HG02571 (cell line): ENCODE measurements at regions not wholly inside any gene's neighbourhood (a gene's known extent, or its start where the extent isn't known, plus 50 kb on each side); places are given as distances from the start of the nearest gene placed in this dataset.

Source experiments
- ATAC-seq: cut with Tn5 transposase; IDR thresholded peaks from one replicate; pipeline ENCODE4 v1.9.1; 2021; ENCODE audit warnings: mild to moderate bottlenecking, moderate library complexity; ENCODE audit not compliant: unreplicated experiment

DNA sequence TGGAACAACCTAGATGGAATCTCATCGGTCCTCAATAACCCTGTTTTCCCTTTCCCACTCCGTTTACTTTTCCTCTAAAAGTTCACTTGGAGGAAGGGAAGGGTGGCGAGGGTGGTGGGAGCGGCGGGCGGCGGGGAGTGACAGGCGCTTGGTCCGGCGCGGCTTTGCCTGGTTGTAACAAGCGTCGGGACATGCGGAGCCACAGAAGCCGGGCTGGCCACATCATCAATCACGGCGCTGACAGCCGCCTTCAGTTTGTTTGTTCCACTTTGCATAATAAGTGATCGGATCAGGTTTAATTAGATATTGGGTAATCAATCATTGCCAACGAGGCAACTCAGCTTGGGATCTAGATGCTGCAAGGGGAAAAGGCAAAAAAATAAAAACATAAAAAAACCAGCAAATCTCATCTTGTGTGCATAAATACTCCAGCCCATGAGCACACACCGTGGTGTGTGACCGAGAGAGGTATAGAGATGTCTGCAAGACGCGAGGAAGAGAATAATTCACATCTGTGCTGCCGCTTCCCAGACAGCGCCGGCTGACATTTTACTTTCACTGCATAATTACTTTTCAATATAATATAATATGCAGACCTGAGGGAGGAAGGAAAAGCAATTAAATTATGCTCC is 396.2 kb upstream of the IRX4 start:
- no peak for ATAC-seq

GRCh38 chr5:2277886-2278285 is 395.2 kb upstream of the IRX4 start:
- no peak for ATAC-seq

DNA sequence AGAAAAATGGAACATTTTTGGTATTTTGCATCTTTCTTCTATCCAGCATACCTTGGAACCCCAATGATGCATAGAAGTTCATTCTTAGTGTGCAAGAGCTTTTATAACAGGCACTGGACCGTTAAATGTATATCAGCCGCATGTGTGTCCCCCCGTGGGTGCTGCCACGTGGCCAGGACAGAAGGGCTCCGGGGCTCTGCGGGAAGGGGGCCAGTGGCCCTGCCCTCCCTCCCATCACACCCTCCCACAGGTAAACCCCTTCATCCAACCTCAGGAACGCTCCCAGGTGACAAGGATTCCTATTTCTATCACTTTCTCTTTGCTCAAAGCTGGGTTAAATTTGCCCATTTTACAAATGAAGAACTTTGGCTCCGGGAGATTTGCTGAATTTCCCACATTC is 393.4 kb upstream of the IRX4 start:
- ATAC-seq = no peak

GRCh38 chr5:2272755-2273154 is 390.0 kb upstream of the IRX4 start:
- ATAC-seq = no peak

GRCh38 chr5:2272039-2272438 is 389.3 kb upstream of the IRX4 start:
- ATAC-seq = no peak

GRCh38 chr5:2271316-2271715 is 388.6 kb upstream of the IRX4 start:
- no peak for ATAC-seq

DNA sequence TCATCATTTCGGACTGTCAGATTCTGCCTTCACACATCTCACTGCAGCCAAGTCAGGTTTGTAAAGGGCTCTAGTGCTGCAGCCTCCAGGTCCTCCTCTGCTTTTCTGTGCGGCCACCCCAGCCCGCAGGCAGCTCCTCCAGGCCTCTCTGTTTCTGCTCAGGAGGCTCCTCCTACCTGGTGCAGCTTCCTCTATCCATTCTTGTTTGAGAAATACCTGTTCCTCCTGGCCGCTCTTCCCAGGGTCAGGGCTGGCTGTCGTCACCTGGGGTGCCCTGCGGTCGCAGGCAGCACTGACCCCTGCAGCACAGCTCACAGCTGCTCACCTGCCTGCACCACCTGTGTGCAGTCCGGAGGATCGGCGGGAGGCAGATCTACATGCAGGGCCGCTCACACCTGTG is 387.7 kb upstream of the IRX4 start:
- no peak for ATAC-seq

GRCh38 chr5:2269656-2270055 is 386.9 kb upstream of the IRX4 start:
- ATAC-seq = no peak

DNA sequence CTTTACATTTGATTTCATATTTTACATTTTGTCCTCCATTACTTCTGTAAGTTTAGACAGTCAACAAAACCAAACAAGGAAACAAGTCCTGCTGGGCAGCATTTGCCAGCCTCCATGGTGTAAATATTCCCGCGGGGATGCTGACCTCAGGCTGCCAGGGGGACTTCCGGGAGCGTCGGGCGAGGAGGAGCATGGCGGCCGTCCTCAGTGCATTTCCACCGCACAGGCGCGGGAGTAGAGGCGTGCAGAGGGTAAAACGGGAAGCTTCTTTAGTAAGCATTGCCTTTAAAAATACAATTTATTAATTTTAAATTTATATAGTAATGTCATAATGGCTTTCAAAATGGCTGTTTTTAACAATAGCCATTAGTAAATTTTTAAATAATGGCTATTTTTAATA is 385.3 kb upstream of the IRX4 start:
- no peak for ATAC-seq

DNA sequence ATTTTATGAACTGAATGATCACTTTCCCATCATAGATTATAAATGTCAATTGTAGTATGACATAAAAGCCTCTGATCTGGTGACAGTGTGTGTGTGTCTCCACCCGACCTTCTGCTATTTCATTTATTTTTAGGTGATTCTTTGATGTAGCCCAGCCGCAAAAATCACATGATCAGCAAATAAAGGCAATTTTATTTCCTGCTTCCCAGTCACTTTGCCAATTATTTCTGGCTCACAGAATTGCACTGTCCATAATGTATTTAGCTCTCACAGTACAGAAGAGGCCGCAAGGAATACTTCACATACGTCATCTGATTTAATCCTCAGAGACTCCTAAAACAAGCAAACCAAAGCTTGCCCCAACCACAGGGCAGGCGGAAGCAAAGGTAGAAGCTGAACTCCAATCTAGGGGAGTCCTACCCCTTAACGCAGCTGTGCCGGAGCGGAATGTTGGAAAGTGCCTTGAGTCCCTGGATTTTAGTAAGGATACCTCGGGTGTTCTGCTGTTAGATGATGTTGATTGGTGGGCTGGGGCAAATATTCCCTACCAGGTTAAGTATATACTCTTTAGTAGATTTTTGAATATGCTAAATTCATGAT is 384.0 kb upstream of the IRX4 start:
- ATAC-seq = no peak

DNA sequence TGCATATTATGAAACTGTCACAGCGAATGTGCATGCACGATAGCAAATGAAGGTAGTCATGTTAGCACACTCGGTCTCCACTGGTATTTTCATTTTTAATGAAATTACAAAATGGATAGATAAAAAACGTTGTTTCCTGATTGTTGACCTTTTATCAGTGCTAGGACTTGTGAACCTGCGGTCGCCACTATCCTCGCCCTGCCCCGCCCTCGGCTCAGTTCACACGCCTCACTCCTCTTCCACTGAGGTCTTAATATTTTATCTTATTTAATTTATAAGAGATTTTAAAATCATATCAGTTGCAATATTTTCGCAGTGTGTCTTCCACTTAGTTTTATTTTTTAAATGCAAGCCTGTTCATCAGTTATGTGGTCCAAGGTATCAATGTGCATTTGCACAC is 382.6 kb upstream of the IRX4 start:
- ATAC-seq = no peak

GRCh38 chr5:2263763-2264162 is 381.0 kb upstream of the IRX4 start:
- no peak for ATAC-seq

- ATAC-seq = no peak
Observed at GRCh38 chr5:2262620-2263019, 379.9 kb upstream of the IRX4 start.

GRCh38 chr5:2261004-2261703 is 378.4 kb upstream of the IRX4 start:
- no peak for ATAC-seq

DNA sequence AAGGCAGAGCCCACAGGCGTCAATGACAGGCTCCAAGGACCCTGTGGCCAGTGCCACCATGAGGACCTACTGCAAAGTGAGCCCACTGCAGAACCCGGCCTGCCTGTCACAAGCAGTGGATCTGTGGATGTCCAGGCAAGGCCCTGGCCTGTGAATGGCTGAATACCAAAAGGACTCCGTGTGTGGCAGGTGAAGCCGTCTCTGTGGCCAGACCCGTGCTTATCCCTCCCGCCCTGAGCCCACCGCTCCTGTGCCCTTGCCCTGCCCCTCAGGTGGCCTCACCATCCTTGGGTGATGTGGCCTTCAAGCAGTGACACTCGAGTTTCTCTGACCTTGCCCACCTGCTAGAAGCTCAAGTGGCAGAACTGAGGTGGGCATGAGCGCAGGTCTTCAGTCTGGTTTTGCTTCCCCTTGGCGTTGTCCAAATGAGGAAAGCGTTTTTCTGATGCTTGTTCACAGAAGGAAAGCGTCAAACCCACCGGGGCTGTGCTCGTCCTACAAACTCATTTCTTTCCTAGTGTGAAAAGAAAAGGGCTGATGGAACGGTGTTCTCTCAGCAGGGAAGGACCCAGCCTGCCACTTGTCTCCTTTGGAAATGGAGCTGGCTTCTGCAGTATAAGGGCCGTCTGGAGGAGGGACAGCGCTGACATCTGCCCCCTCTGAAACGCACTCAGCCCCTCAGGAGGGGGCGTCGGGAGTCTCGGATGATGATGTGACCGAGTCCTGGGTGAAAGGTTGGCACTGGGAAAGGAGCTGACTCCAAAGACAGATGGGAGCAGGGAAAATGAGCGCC is 377.7 kb upstream of the IRX4 start:
- ATAC-seq = no peak

- no peak for ATAC-seq
Observed at GRCh38 chr5:2259494-2260107, 376.9 kb upstream of the IRX4 start.

- no peak for ATAC-seq
Observed at GRCh38 chr5:2258861-2259260, 376.1 kb upstream of the IRX4 start.

DNA sequence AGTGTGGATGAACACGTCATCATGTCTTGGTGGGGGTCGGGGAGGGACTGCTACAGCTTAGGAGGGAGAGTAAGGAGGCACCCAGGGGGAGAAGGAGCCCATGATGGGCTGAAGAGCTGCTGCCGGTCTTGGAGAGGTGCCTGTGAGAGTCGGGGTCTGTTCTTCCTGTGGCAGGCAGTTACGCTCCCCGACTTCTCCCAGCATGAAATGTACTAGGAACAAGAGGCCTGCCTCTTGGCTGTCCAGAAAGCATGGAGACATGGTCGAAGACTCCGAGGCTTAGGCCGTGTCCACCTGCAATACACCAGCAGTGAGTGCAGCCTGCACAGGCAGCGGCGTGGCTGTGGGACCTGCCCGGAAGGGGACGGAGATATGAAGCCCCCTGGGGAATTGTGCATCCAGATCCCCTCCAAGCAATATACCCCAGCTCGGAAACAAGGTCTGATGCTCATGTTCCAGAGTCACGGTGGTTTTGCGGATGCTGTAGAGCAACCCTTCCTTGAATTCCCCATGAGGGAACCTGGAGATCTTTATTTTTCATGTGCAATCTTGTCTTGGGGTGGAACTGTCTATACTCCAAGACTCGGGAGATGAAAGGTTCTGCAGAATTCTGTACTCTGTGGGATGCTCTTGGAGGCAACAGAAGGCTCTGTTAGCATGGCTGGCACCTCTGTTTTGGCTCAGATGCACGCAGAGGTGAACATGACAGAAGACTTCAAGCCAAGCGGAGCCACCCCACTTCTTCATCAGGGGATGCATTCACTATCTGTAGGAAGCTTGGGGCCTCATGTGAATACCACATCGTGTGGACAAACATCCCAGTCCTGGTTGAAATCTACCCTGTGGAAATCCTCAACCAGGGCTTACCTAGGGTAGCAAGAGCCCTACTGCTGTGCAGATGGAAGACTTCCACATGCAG is 374.9 kb upstream of the IRX4 start:
- ATAC-seq = no peak

GRCh38 chr5:2256691-2257280 is 374.1 kb upstream of the IRX4 start:
- ATAC-seq = no peak
